OCI-LY1 (cell line): ENCODE measurements at regions not wholly inside any gene's neighbourhood (a gene's known extent, or its start where the extent isn't known, plus 50 kb on each side); places are given as distances from the start of the nearest gene placed in this dataset.
"Not testable (repeated sequence)": the region's sequence is repeated elsewhere in the genome, so short reads cannot be mapped to it uniquely, and the experiment has no call there.

Source experiments
- H2AFZ ChIP-seq: fragments of 200-600 bp; sonication (generic), shearing (Covaris generic); 2 replicates; pipeline ENCODE4 v1.6.0; 2014; ENCODE audit warnings: antibody characterized with exemption, mild to moderate bottlenecking, low read length
- H3F3A ChIP-seq: fragments of 200-600 bp; sonication (generic), shearing (Covaris generic); 2 replicates; pipeline ENCODE4 v1.6.0; 2014; ENCODE audit warnings: mild to moderate bottlenecking, antibody characterized with exemption, low read length, moderate library complexity; ENCODE audit not compliant: insufficient read depth
- H3K27ac ChIP-seq: fragments of 200-600 bp; sonication (generic); 2 replicates; pipeline ENCODE4 v1.5.1; 2014; ENCODE audit warnings: low read length, mixed run types, mild to moderate bottlenecking, low read depth; ENCODE audit not compliant: poor library complexity, severe bottlenecking
- H3K27me3 ChIP-seq: fragments of 200-600 bp; sonication (generic); 2 replicates; pipeline ENCODE4 v1.6.0; 2014; ENCODE audit warnings: antibody characterized with exemption, mild to moderate bottlenecking, low read length, moderate library complexity; ENCODE audit not compliant: insufficient read depth
- H3K36me3 ChIP-seq: fragments of 200-600 bp; sonication (generic); 2 replicates; pipeline ENCODE4 v1.6.1; 2014; ENCODE audit warnings: mild to moderate bottlenecking, antibody characterized with exemption, low read length, moderate library complexity, mixed read lengths; ENCODE audit not compliant: insufficient read depth
- H3K4me1 ChIP-seq: fragments of 200-600 bp; sonication (generic); 2 replicates; pipeline ENCODE4 v1.5.1; 2014; ENCODE audit warnings: mild to moderate bottlenecking, low read length, moderate library complexity; ENCODE audit not compliant: insufficient read depth, severe bottlenecking
- H3K4me2 ChIP-seq: fragments of 200-600 bp; sonication (generic), shearing (Covaris generic); 2 replicates; pipeline ENCODE4 v1.6.1; 2014; ENCODE audit warnings: low read length
- H3K4me3 ChIP-seq: fragments of 200-600 bp; sonication (generic); 2 replicates; pipeline ENCODE4 v1.5.1; 2014; ENCODE audit warnings: low read length, low read depth, mild to moderate bottlenecking, mixed read lengths; ENCODE audit not compliant: poor library complexity, severe bottlenecking
- H3K79me2 ChIP-seq: fragments of 200-600 bp; shearing (Covaris generic); 2 replicates; pipeline ENCODE4 v1.6.1; 2016; ENCODE audit warnings: mixed run types, low read length, mixed read lengths; ENCODE audit not compliant: insufficient read depth
- H3K9ac ChIP-seq: fragments of 200-600 bp; sonication (generic), shearing (Covaris generic); 2 replicates; pipeline ENCODE4 v1.6.1; 2014; ENCODE audit warnings: mild to moderate bottlenecking, low read length, mixed read lengths
- H3K9me2 ChIP-seq: fragments of 200-600 bp; sonication (generic), shearing (Covaris generic); 2 replicates; pipeline ENCODE4 v1.6.1; 2014; ENCODE audit warnings: low read depth, mild to moderate bottlenecking, low read length, mixed read lengths
- H3K9me3 ChIP-seq: fragments of 200-600 bp; shearing (Covaris generic); 2 replicates; pipeline ENCODE4 v1.6.1; 2014; ENCODE audit warnings: low read length, mixed read lengths
- H4K20me1 ChIP-seq: fragments of 200-600 bp; sonication (generic), shearing (Covaris generic); 2 replicates; pipeline ENCODE4 v1.6.0; 2016; ENCODE audit warnings: mild to moderate bottlenecking, low read length; ENCODE audit not compliant: insufficient read depth
- EZH2 ChIP-seq: fragments of 200-600 bp; sonication (generic), shearing (Covaris generic); IDR thresholded peaks from 2 replicates; pipeline ENCODE4 v1.8.0; 2017; ENCODE audit warnings: borderline replicate concordance, mixed run types, mild to moderate bottlenecking, antibody characterized with exemption, low read length, moderate library complexity, mixed read lengths
- TF ChIP-seq, protein P1 (sequence below): fragments of 200-600 bp; sonication (generic), shearing (Covaris generic); IDR thresholded peaks from 2 replicates; pipeline ENCODE4 v1.5.1; 2017; ENCODE audit warnings: mild to moderate bottlenecking, antibody characterized with exemption, low read length, moderate library complexity, mixed read lengths

DNA sequence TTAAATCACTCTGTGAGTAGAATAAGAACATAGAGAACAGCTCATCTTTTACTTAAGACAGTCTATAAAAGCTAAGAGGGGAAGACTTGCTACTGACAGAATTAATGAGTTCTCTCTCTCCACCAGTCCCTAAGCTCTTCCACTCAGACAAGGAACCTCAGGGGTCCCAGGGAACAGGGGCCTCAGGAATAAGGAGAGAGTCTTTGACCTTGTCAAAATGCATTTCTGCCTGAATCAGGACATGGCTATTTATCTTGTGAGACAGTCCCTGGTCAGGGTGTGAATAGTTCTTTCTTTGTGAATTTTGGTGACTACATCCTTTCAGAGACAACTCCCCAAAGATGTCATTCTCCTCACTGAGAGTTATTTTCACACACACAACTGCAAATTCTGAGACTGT lies 218.7 kb upstream of the HS3ST1 start:
- Histone ChIP-seq H3K27me3 (no peaks in the 10 kb centered on the region), H3K27ac (no peak overlapping the region), H3K9me2 (no peaks in the 10 kb centered on the region), H3K79me2 (no peaks in the 10 kb centered on the region), H3K9me3 (no peaks in the 10 kb centered on the region), H4K20me1 (no peaks in the 10 kb centered on the region), H3K9ac (no peak overlapping the region), H3K36me3 (no peaks in the 10 kb centered on the region), H3F3A (no peaks in the 10 kb centered on the region), H2AFZ (no peak overlapping the region), H3K4me1 (no peaks in the 10 kb centered on the region), H3K4me2 (no peak overlapping the region), H3K4me3 (no peak overlapping the region)
- TF ChIP-seq EZH2: no peak
- TF ChIP-seq, protein P1, sequence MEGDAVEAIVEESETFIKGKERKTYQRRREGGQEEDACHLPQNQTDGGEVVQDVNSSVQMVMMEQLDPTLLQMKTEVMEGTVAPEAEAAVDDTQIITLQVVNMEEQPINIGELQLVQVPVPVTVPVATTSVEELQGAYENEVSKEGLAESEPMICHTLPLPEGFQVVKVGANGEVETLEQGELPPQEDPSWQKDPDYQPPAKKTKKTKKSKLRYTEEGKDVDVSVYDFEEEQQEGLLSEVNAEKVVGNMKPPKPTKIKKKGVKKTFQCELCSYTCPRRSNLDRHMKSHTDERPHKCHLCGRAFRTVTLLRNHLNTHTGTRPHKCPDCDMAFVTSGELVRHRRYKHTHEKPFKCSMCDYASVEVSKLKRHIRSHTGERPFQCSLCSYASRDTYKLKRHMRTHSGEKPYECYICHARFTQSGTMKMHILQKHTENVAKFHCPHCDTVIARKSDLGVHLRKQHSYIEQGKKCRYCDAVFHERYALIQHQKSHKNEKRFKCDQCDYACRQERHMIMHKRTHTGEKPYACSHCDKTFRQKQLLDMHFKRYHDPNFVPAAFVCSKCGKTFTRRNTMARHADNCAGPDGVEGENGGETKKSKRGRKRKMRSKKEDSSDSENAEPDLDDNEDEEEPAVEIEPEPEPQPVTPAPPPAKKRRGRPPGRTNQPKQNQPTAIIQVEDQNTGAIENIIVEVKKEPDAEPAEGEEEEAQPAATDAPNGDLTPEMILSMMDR: no peak

DNA sequence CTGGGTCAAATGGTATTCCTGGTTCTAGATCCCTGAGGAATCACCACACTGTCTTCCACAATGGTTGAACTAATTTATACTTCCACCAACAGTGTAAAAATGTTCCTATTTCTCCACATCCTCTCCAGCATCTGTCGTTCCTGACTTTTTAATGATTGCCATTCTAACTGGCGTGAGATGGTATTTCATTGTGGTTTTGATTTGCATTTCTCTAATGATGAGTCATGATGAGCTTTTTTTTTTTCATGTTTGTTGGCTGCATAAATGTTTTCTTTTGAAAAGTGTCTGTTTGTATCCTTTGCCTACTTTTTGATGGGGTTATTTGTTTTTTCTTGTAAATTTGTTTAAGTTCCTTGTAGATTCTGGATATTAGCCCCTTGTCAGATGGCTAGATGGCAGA lies 214.4 kb upstream of the HS3ST1 start:
- H3K36me3 ChIP-seq, H3K9ac ChIP-seq, H3K27me3 ChIP-seq, H3K79me2 ChIP-seq, H3K4me1 ChIP-seq, H3K9me2 ChIP-seq, H2AFZ ChIP-seq, H3F3A ChIP-seq, H3K9me3 ChIP-seq, H3K4me2 ChIP-seq, H3K27ac ChIP-seq, H3K4me3 ChIP-seq, H4K20me1 ChIP-seq: not testable (repeated sequence)

DNA sequence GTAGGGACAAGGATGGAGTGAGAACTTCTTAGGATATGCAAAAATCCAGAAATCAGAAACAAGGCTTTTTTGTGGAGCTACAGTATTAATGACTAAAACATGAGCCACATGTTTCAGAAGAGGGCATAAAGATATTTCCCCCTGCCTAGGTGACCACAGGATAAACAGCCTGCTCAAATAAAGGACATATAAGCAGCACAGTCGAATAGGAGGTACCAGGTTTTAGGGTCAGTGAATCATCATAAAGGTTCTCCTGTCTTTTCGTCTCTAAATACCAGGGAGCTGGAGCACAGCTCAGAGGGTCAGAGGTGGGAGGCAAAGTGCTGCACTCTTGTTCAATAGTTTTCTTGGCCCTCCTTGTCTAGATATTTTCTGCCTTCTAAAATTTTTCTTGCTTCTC lies 211.9 kb upstream of the HS3ST1 start:
- Histone ChIP-seq H3K27ac (no peak overlapping the region), H3K9ac (no peak overlapping the region), H3K4me1 (no peaks in the 10 kb centered on the region), H2AFZ (no peak overlapping the region), H4K20me1 (no peaks in the 10 kb centered on the region), H3K36me3 (no peaks in the 10 kb centered on the region), H3K9me3 (no peaks in the 10 kb centered on the region), H3K4me3 (no peak overlapping the region), H3K27me3 (no peaks in the 10 kb centered on the region), H3K4me2 (no peak overlapping the region), H3F3A (no peaks in the 10 kb centered on the region), H3K79me2 (no peaks in the 10 kb centered on the region), H3K9me2 (no peaks in the 10 kb centered on the region)
- TF ChIP-seq, protein P1: no peak
- no peak for TF ChIP-seq EZH2

DNA sequence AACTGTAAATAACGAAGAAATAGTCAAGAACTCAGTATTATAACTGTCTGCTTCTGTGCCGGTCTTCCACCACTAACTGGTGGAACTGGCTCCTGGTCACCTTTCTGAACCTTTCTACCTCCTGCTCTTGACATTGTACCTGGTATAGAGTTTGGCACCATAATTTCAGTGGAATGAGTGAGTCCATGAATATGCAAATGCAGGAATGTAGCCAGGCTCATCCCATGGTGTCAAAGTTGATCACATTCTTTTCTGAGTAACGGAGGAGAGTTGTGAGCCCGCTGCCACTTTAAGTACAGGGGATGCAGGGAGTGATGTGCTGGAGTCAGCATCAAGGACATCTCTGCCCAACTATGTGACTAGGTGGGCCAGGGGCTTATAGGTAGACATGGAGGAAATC lies 207.9 kb upstream of the HS3ST1 start:
- H3K4me3 ChIP-seq: no peak overlapping the region
- no peaks in the 10 kb centered on the region for H3K9me3 ChIP-seq
- no peaks in the 10 kb centered on the region for H4K20me1 ChIP-seq
- H3K9me2 ChIP-seq: no peaks in the 10 kb centered on the region
- no peak overlapping the region for H3K27ac ChIP-seq
- no peaks in the 10 kb centered on the region for H3K36me3 ChIP-seq
- no peak overlapping the region for H3K4me2 ChIP-seq
- no peaks in the 10 kb centered on the region for H3K79me2 ChIP-seq
- no peak overlapping the region for H2AFZ ChIP-seq
- no peaks in the 10 kb centered on the region for H3K4me1 ChIP-seq
- no peak for TF ChIP-seq EZH2
- TF ChIP-seq, protein P1: no peak
- no peaks in the 10 kb centered on the region for H3F3A ChIP-seq
- H3K27me3 ChIP-seq: no peaks in the 10 kb centered on the region
- H3K9ac ChIP-seq: no peak overlapping the region
